Fibroblast of lung (primary cell): ENCODE measurements at regions not wholly inside any gene's neighbourhood (a gene's known extent, or its start where the extent isn't known, plus 50 kb on each side); places are given as distances from the start of the nearest gene placed in this dataset.

Experiments
- DNase-seq, 2 donors: peaks; one replicate each; pipeline versions ENCODE4 v3.0.0 to v3.0.0-alpha.2; 2010; ENCODE audit warnings: low read depth in 2 of 2
- H2AFZ ChIP-seq: 2 replicates; pipeline ENCODE4 v1.5.1; 2012; ENCODE audit warnings: low read length, control low read depth, inconsistent platforms
- H3K27ac ChIP-seq: 2 replicates; pipeline ENCODE4 v1.5.1; 2011; ENCODE audit warnings: low read length, control low read depth; ENCODE audit not compliant: insufficient read depth
- H3K27me3 ChIP-seq: 2 replicates; pipeline ENCODE4 v1.5.1; 2011; ENCODE audit warnings: mild to moderate bottlenecking, low read length; ENCODE audit not compliant: control insufficient read depth, insufficient read depth
- H3K36me3 ChIP-seq: 2 replicates; pipeline ENCODE4 v1.5.1; 2011; ENCODE audit warnings: low read length; ENCODE audit not compliant: control insufficient read depth, insufficient read depth
- H3K4me1 ChIP-seq: 2 replicates; pipeline ENCODE4 v1.5.1; 2011; ENCODE audit warnings: low read length; ENCODE audit not compliant: control insufficient read depth, insufficient read depth; ENCODE audit errors: extremely low read depth
- H3K4me2 ChIP-seq: 2 replicates; pipeline ENCODE4 v1.5.1; 2011; ENCODE audit warnings: low read length, control low read depth; ENCODE audit not compliant: insufficient read depth; ENCODE audit errors: extremely low read depth
- H3K4me3 ChIP-seq, 4 experiments: fragments of 200-600 bp in 1 of 4; sonication (generic) in 1 of 4; replicated peaks in 1 of 4; 2 replicates each; pipeline ENCODE4 v1.5.1; 2011 to 2016; ENCODE audit warnings: low read length in 4 of 4, low read depth in 3 of 4, mild to moderate bottlenecking in 3 of 4, control low read depth in 2 of 4, inconsistent platforms in 1 of 4, mixed read lengths in 1 of 4; ENCODE audit not compliant: insufficient read depth in 1 of 4; ENCODE audit errors: control extremely low read depth in 1 of 4
- H3K79me2 ChIP-seq: 2 replicates; pipeline ENCODE4 v1.5.1; 2012; ENCODE audit warnings: mild to moderate bottlenecking, low read length, inconsistent platforms; ENCODE audit not compliant: control insufficient read depth, insufficient read depth
- H3K9ac ChIP-seq: 2 replicates; pipeline ENCODE4 v1.5.1; 2011; ENCODE audit warnings: mild to moderate bottlenecking, low read length, control low read depth; ENCODE audit not compliant: insufficient read depth
- H3K9me3 ChIP-seq: 2 replicates; pipeline ENCODE4 v1.5.1; 2012; ENCODE audit warnings: low read depth, low read length; ENCODE audit not compliant: control insufficient read depth, insufficient read depth
- H4K20me1 ChIP-seq: 2 replicates; pipeline ENCODE4 v1.5.1; 2011; ENCODE audit warnings: low read length; ENCODE audit not compliant: control insufficient read depth, insufficient read depth; ENCODE audit errors: extremely low read depth
- EZH2 ChIP-seq: IDR thresholded peaks from 2 replicates; pipeline ENCODE4 v1.5.1; 2012; ENCODE audit warnings: low read length, control low read depth, mild to moderate bottlenecking; ENCODE audit errors: missing control alignments
- TF ChIP-seq, protein P1 (sequence below), 2 donors: IDR thresholded peaks in 1 of 2; conservative IDR thresholded peaks in 1 of 2; 1 replicate in 1 of 2; 2 replicates in 1 of 2; pipeline ENCODE4 v1.5.1; 2011 to 2012; ENCODE audit warnings: low read length in 2 of 2, control low read depth in 1 of 2, inconsistent platforms in 1 of 2, low read depth in 1 of 2, mild to moderate bottlenecking in 1 of 2

GRCh38 chr5:125654392-125654791 lies 768.8 kb upstream of the GRAMD2B start:
- DNase-seq, result no peak
- Histone ChIP-seq H3K9ac (no peak overlapping the region), H3K4me2 (no peak overlapping the region), H3K27me3 (no peaks in the 10 kb centered on the region), H3K27ac (no peak overlapping the region), H3K4me3 (no peak overlapping the region), H2AFZ (no peak overlapping the region), H3K79me2 (no peaks in the 10 kb centered on the region), H4K20me1 (no peaks in the 10 kb centered on the region), H3K4me1 (no peaks in the 10 kb centered on the region), H3K9me3 (no peaks in the 10 kb centered on the region), H3K36me3 (no peaks in the 10 kb centered on the region)
- TF ChIP-seq, protein P1, sequence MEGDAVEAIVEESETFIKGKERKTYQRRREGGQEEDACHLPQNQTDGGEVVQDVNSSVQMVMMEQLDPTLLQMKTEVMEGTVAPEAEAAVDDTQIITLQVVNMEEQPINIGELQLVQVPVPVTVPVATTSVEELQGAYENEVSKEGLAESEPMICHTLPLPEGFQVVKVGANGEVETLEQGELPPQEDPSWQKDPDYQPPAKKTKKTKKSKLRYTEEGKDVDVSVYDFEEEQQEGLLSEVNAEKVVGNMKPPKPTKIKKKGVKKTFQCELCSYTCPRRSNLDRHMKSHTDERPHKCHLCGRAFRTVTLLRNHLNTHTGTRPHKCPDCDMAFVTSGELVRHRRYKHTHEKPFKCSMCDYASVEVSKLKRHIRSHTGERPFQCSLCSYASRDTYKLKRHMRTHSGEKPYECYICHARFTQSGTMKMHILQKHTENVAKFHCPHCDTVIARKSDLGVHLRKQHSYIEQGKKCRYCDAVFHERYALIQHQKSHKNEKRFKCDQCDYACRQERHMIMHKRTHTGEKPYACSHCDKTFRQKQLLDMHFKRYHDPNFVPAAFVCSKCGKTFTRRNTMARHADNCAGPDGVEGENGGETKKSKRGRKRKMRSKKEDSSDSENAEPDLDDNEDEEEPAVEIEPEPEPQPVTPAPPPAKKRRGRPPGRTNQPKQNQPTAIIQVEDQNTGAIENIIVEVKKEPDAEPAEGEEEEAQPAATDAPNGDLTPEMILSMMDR (conservative IDR thresholded peaks at IDR 0.05 in 1 of 2, IDR thresholded peaks at IDR 0.05 in 1 of 2; ENCODE audit: low read depth in 1 of 2, low read length in 2 of 2), result no peak
- TF ChIP-seq EZH2, result no peak

DNA sequence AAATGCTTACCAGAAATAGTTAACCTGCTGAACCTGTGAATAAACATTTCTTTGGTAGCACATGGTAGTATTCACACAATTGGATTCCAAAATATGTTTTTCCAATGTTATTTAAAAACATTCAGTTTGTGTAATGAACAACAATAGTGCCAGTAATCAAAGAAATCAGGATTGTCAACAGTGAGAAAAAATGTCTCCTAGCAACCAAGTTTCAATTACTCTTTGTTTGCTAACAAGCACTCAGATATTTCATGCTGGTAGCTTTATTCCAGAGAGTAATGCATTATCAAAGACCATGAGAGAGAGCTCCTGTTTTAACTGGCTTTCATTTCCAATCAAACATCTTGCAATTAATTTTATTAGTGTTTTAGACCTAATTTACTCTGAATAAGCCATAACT lies 768.1 kb upstream of the GRAMD2B start:
- H3K4me2 ChIP-seq, result no peak overlapping the region
- TF ChIP-seq, protein P1 (conservative IDR thresholded peaks at IDR 0.05 in 1 of 2, IDR thresholded peaks at IDR 0.05 in 1 of 2; ENCODE audit: low read depth in 1 of 2, low read length in 2 of 2), result no peak
- no peak for TF ChIP-seq EZH2
- no peaks in the 10 kb centered on the region for H4K20me1 ChIP-seq
- H3K27me3 ChIP-seq, result no peaks in the 10 kb centered on the region
- no peaks in the 10 kb centered on the region for H3K4me1 ChIP-seq
- H3K9ac ChIP-seq, result no peak overlapping the region
- no peaks in the 10 kb centered on the region for H3K36me3 ChIP-seq
- H3K4me3 ChIP-seq, result no peak overlapping the region
- no peak overlapping the region for H2AFZ ChIP-seq
- no peaks in the 10 kb centered on the region for H3K79me2 ChIP-seq
- H3K9me3 ChIP-seq, result no peaks in the 10 kb centered on the region
- no peak overlapping the region for H3K27ac ChIP-seq
- DNase-seq, result no peak

DNA sequence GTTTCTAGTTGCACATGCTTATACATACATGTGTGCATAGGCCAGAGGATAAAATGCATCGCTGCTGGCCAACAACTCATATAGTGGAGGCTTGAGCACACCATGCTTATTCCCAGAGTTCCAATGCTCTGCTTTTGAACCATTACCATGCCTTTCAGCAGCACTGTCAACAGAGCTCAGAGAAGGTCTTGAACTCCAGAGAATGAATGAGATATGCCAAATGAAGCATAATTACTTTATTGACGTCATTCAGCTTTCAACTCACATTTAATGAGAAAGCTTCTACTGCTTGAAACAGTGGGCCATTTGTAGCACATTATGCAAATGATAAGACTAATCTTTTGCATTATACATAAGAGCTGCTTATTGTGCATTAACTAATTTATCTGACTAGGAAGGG lies 765.3 kb upstream of the GRAMD2B start:
- Histone ChIP-seq H3K4me3 (no peak overlapping the region), H3K79me2 (no peaks in the 10 kb centered on the region), H3K27me3 (no peaks in the 10 kb centered on the region), H3K4me1 (no peaks in the 10 kb centered on the region), H3K9me3 (no peaks in the 10 kb centered on the region), H4K20me1 (no peaks in the 10 kb centered on the region), H3K36me3 (no peaks in the 10 kb centered on the region), H3K4me2 (no peak overlapping the region), H3K9ac (no peak overlapping the region), H3K27ac (no peak overlapping the region), H2AFZ (no peak overlapping the region)
- DNase-seq, result no peak
- TF ChIP-seq, protein P1 (conservative IDR thresholded peaks at IDR 0.05 in 1 of 2, IDR thresholded peaks at IDR 0.05 in 1 of 2; ENCODE audit: low read depth in 1 of 2, low read length in 2 of 2), result no peak
- TF ChIP-seq EZH2, result no peak
